PC-9 (cell line): ENCODE measurements at regions not wholly inside any gene's neighbourhood (a gene's known extent, or its start where the extent isn't known, plus 50 kb on each side); places are given as distances from the start of the nearest gene placed in this dataset.

ENCODE experiments used
- BruUV-seq: library from RNA; stranded (reverse); fragments of 400-500 nt; replicated peaks from 2 replicates; lab custom pipeline; 2021; lab: Mats Ljungman, UMichigan
- CTCF ChIA-PET: fragments of 300-600 bp; sonication (Branson Sonifier 250); formaldehyde crosslinking; loops from one replicate; lab custom pipeline; 2022; ENCODE audit warnings: antibody characterized with exemption; lab: Charles Lee
- POLR2A ChIA-PET: fragments of 300-600 bp; sonication (Branson Sonifier 250); formaldehyde crosslinking; loops from one replicate; lab custom pipeline; 2022; ENCODE audit warnings: antibody characterized with exemption; ENCODE audit not compliant: unreplicated experiment; lab: Charles Lee
- DNase-seq, 2 experiments: peaks; one replicate each; pipeline versions ENCODE4 v3.0.0 to v3.0.0-alpha.2; 2015 to 2022; ENCODE audit warnings: mixed read lengths in 1 of 2
- H2AFZ ChIP-seq: fragments of 200-600 bp; sonication (generic); 2 replicates; pipeline ENCODE4 v1.8.1; 2017; ENCODE audit warnings: antibody characterized with exemption
- H3F3A ChIP-seq: fragments of 200-600 bp; sonication (generic); 2 replicates; pipeline ENCODE4 v1.8.1; 2017; ENCODE audit warnings: antibody characterized with exemption, mild to moderate bottlenecking, low read depth; ENCODE audit not compliant: insufficient read depth
- H3K27ac ChIP-seq: fragments of 200-600 bp; sonication (generic); 2 replicates; pipeline ENCODE4 v1.6.1; 2016; ENCODE audit warnings: mixed run types
- H3K27me3 ChIP-seq: fragments of 200-600 bp; sonication (generic); 2 replicates; pipeline ENCODE4 v1.6.1; 2016; ENCODE audit warnings: low read depth, mixed run types; ENCODE audit not compliant: insufficient read depth
- H3K36me3 ChIP-seq: fragments of 200-600 bp; sonication (generic); 2 replicates; pipeline ENCODE4 v1.6.1; 2016; ENCODE audit warnings: low read depth, mixed run types
- H3K4me1 ChIP-seq: fragments of 200-600 bp; sonication (generic); replicated peaks from 2 replicates; pipeline ENCODE4 v1.6.1; 2016; ENCODE audit warnings: mixed run types; ENCODE audit not compliant: insufficient read depth
- H3K4me2 ChIP-seq: fragments of 200-600 bp; sonication (generic); 2 replicates; pipeline ENCODE4 v1.6.1; 2017; ENCODE audit warnings: mixed run types
- H3K4me3 ChIP-seq: fragments of 200-600 bp; sonication (generic); 2 replicates; pipeline ENCODE4 v1.6.1; 2016; ENCODE audit warnings: mixed run types
- H3K79me2 ChIP-seq: fragments of 200-600 bp; sonication (generic); 2 replicates; pipeline ENCODE4 v1.6.1; 2017; ENCODE audit warnings: low read depth, mixed run types
- H3K9me2 ChIP-seq: fragments of 200-600 bp; sonication (generic); 2 replicates; pipeline ENCODE4 v1.8.1; 2017; ENCODE audit warnings: mild to moderate bottlenecking; ENCODE audit not compliant: insufficient read depth
- H3K9me3 ChIP-seq: fragments of 200-600 bp; sonication (generic); 2 replicates; pipeline ENCODE4 v1.8.1; 2016; ENCODE audit warnings: low read depth; ENCODE audit not compliant: insufficient read depth
- H4K20me1 ChIP-seq: fragments of 200-600 bp; sonication (generic); 2 replicates; pipeline ENCODE4 v1.8.1; 2017; ENCODE audit not compliant: insufficient read depth
- CTCF ChIP-seq: fragments of 200-600 bp; sonication (generic); conservative IDR thresholded peaks from 2 replicates; pipeline ENCODE4 v1.6.1; 2017; ENCODE audit warnings: mixed run types, antibody characterized with exemption, mild to moderate bottlenecking, moderate library complexity
- EZH2 ChIP-seq: fragments of 200-600 bp; sonication (generic); IDR thresholded peaks from 2 replicates; pipeline ENCODE4 v1.8.0; 2017; ENCODE audit warnings: antibody characterized with exemption, low read depth
- intact Hi-C: fragments of 100-400 bp; cut with micrococcal nuclease; formaldehyde crosslinking; loops from one replicate; pipeline ENCODE4 v1.10.0; 2022; ENCODE audit not compliant: unreplicated experiment

- H3K27ac ChIP-seq, result no peak overlapping the region
- no TSS peak for BruUV-seq
Observed at GRCh38 chr4:178333355-178333754, 891.1 kb upstream of the AGA start.

DNA sequence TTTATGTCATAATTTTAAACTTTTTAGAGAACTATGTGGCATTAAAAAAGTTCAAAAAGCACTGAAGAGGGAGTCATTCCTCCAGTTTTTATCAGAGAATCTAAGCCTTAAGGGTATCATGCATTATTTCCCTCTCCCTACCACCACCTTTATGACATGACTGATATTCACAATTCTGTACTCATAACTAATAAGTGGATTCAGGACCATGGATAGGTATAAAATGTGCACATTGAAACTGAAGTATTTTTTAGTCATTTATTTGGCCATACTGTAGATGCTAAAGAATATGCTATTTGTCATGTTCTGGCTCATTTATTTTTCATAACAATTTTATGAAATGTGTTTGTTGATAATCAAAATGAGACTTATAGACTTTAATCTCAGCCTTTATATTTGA is 897.5 kb upstream of the AGA start:
- TF ChIP-seq EZH2, result no peak
- no peak for TF ChIP-seq CTCF
- no TSS peak for BruUV-seq
- H3K27me3 ChIP-seq, result no peaks in the 10 kb centered on the region
- H4K20me1 ChIP-seq, result no peaks in the 10 kb centered on the region
- H3K79me2 ChIP-seq, result no peaks in the 10 kb centered on the region
- H3K4me1 ChIP-seq, result no peaks in the 10 kb centered on the region
- no peak overlapping the region for H3K27ac ChIP-seq
- ChIA-PET POLR2A (no interaction called here), CTCF (no interaction called here)
- no peaks in the 10 kb centered on the region for H3F3A ChIP-seq
- no peak overlapping the region for H3K4me3 ChIP-seq
- H3K9me3 ChIP-seq, result no peaks in the 10 kb centered on the region
- H3K36me3 ChIP-seq, result no peaks in the 10 kb centered on the region
- H3K9me2 ChIP-seq, result no peaks in the 10 kb centered on the region
- intact Hi-C loops, result no loop called here
- H2AFZ ChIP-seq, result no peak overlapping the region
- H3K4me2 ChIP-seq, result no peak overlapping the region
- no peak for DNase-seq

More at GRCh38 chr4:178333355-178333754, 891.1 kb upstream of the AGA start:
- POLR2A ChIA-PET, result no interaction called here
- Histone ChIP-seq H3K27me3 (no peaks in the 10 kb centered on the region), H3K9me2 (no peaks in the 10 kb centered on the region), H3K9me3 (no peaks in the 10 kb centered on the region), H3K4me3 (no peak overlapping the region), H3F3A (no peaks in the 10 kb centered on the region), H3K79me2 (no peaks in the 10 kb centered on the region), H4K20me1 (no peaks in the 10 kb centered on the region), H3K4me1 (no peaks in the 10 kb centered on the region), H2AFZ (no peak overlapping the region), H3K36me3 (no peaks in the 10 kb centered on the region), H3K4me2 (no peak overlapping the region)
- DNase-seq, result no peak
- TF ChIP-seq EZH2, result no peak
- no peak for TF ChIP-seq CTCF
- intact Hi-C loops, result no loop called here
- CTCF ChIA-PET, result no interaction called here

DNA sequence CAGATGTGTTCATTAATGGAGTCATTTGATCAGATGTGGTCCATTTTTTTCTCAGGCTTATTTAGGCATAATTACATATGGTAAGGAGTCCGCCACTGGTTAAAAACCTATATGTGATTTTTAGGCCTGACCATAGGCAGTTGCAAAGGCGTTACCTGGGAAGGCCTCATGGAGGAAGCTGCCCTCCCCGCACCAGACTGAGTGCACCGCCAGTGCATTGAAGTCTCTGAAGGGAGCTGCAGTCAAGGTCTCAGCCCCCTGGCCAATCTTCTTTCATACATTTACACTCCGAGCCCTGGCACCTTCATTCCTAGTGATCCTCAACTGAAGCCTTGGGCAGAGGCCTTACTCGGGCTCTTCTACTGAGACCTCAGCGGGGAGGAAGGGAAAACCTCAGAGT is 898.2 kb upstream of the AGA start:
- no peak overlapping the region for H3K27ac ChIP-seq
- no peaks in the 10 kb centered on the region for H3K9me3 ChIP-seq
- no peaks in the 10 kb centered on the region for H3K9me2 ChIP-seq
- no peaks in the 10 kb centered on the region for H4K20me1 ChIP-seq
- ChIA-PET CTCF (no interaction called here), POLR2A (no interaction called here)
- no peaks in the 10 kb centered on the region for H3K79me2 ChIP-seq
- no peak overlapping the region for H2AFZ ChIP-seq
- H3K4me3 ChIP-seq, result no peak overlapping the region
- H3K4me2 ChIP-seq, result no peak overlapping the region
- BruUV-seq, result no TSS peak
- DNase-seq, result no peak
- TF ChIP-seq EZH2 (no peak), CTCF (no peak)
- no peaks in the 10 kb centered on the region for H3K36me3 ChIP-seq
- intact Hi-C loops, result no loop called here
- H3F3A ChIP-seq, result no peaks in the 10 kb centered on the region
- H3K27me3 ChIP-seq, result no peaks in the 10 kb centered on the region
- no peaks in the 10 kb centered on the region for H3K4me1 ChIP-seq
